ENCODE measurements at regions not wholly inside any gene's neighbourhood (a gene's known extent, or its start where the extent isn't known, plus 50 kb on each side); places are given as distances from the start of the nearest gene placed in this dataset.

GRCh38 chr15:66622591-66623022, 56.8 kb upstream of the LCTL start:
- H3K4me3 ChIP-seq (ENCODE audit: low read depth, low read length): no peak overlapping the region
- no peak for TF ChIP-seq CTCF (IDR thresholded peaks at IDR 0.05; ENCODE audit: control insufficient read depth, extremely low read depth, insufficient read depth)
- DNase-seq (ENCODE audit: low read depth): no peak

- TF ChIP-seq CTCF (IDR thresholded peaks at IDR 0.05; ENCODE audit: control insufficient read depth, extremely low read depth, insufficient read depth): no peak
- no peak overlapping the region for H3K4me3 ChIP-seq (ENCODE audit: low read depth, low read length)
- no peak for DNase-seq (ENCODE audit: low read depth)
Measured at GRCh38 chr15:66623801-66624453, 58.1 kb upstream of the LCTL start.

GRCh38 chr15:66625531-66625930, 59.7 kb upstream of the LCTL start:
- DNase-seq (ENCODE audit: low read depth): no peak
- TF ChIP-seq CTCF (IDR thresholded peaks at IDR 0.05; ENCODE audit: control insufficient read depth, extremely low read depth, insufficient read depth): no peak
- H3K4me3 ChIP-seq (ENCODE audit: low read depth, low read length): no peak overlapping the region

GRCh38 chr15:66625974-66626373, 60.2 kb upstream of the LCTL start:
- DNase-seq (ENCODE audit: low read depth): no peak
- no peak for TF ChIP-seq CTCF (IDR thresholded peaks at IDR 0.05; ENCODE audit: control insufficient read depth, extremely low read depth, insufficient read depth)
- H3K4me3 ChIP-seq (ENCODE audit: low read depth, low read length): no peak overlapping the region

- H3K4me3 ChIP-seq (ENCODE audit: low read depth, low read length): no peak overlapping the region
- DNase-seq (ENCODE audit: low read depth): no peak
- TF ChIP-seq CTCF (IDR thresholded peaks at IDR 0.05; ENCODE audit: control insufficient read depth, extremely low read depth, insufficient read depth): no peak
Measured at GRCh38 chr15:66628976-66629723, 63.4 kb upstream of the LCTL start.

- H3K4me3 ChIP-seq (ENCODE audit: low read depth, low read length): no peak overlapping the region
- no peak for TF ChIP-seq CTCF (IDR thresholded peaks at IDR 0.05; ENCODE audit: control insufficient read depth, extremely low read depth, insufficient read depth)
- DNase-seq (ENCODE audit: low read depth): no peak
Measured at GRCh38 chr15:66629817-66630576, 64.2 kb upstream of the LCTL start.
